NCI-H345 treated with DMSO at 0.1 percent for 48 hours (cell line): ENCODE measurements at regions not wholly inside any gene's neighbourhood (a gene's known extent, or its start where the extent isn't known, plus 50 kb on each side); places are given as distances from the start of the nearest gene placed in this dataset.
A peak's percentile ranks its signal among the peaks of the same experiment; 100 is the strongest.
"Not testable (repeated sequence)": the region's sequence is repeated elsewhere in the genome, so short reads cannot be mapped to it uniquely, and the experiment has no call there.

Experiments
- DNase-seq: peaks from one replicate; lab custom pipeline; 2025; ENCODE audit not compliant: unreplicated experiment; lab: John Stamatoyannopoulos, UW

- peak; percentile 13 for DNase-seq
These were observed 915.4 kb downstream of the TSN start for GRCh38 chr2:122670897-122671296.

GRCh38 chr2:122680662-122681061 lies 925.2 kb downstream of the TSN start:
- no peak for DNase-seq

GRCh38 chr2:122681626-122682025 lies 926.2 kb downstream of the TSN start:
- DNase-seq = no peak

DNA sequence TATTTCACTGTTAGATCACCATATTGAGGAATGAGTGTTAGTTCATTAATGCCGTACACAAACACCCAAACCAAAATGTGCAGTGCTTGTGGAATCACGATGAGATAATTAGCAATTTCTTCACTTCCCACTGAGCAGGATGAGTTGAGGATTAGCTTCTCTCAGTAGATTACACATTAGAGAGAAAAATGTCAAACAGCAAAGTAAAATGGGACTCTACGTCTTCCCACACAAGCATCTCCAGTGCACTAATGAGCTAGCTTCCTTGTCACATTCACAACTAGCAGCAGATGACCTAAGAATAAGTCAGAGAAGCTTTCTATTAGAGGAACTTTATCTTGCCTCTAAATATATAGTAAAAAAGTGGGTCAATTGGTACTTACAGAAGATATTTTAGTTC lies 926.9 kb downstream of the TSN start:
- DNase-seq = no peak

- DNase-seq = no peak
These were observed 927.6 kb downstream of the TSN start for GRCh38 chr2:122683018-122683417.

DNA sequence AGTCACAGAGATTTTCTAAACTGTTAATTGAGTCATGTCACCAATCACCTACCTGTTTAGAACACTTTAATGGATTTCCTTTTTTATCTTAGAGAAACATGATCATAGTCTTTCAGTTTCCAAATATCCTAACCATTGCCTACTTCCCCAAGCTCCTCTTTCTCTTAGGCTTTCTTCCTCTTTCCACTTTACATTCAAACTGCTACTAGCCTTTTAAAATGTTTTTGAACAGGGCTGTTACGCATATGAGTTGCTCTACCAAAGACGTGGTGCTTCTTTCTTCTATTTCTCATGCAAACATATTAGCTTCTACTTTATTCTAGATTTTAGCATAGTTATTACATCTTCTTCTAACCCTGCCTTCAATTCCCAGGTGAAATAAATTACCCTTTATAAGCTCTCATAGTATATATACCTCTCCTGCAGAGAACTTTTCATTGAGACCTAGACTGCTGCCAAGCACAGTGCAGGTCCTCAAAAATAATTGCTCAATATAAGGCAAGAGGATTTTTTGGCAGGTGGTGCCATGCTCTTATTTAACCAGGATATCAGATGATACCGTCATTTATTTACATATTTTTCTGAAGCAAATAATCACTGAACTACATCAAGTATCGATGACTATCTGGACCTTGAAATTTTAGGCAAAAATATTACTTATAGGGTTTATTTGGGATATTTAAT lies 937.1 kb downstream of the TSN start:
- no peak for DNase-seq

DNA sequence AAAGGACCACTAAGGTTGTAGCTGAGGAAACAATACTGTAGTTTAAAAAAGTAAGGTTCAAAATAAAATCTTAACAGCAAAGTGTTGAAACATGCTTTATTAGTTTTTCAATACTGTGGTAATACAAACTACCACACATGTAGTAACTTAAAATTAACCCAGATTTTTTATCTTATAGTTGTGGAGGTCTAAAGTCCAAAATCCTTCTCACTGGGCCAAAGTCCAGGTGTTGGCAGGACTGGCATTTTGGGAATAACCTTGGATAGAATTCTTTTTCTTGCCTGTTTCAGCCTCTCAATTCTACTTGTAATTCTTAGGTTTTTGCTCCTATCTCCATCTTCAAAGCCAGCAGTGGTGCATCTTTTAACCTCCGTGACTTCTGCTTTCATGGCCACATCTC lies 942.0 kb downstream of the TSN start:
- no peak for DNase-seq

DNA sequence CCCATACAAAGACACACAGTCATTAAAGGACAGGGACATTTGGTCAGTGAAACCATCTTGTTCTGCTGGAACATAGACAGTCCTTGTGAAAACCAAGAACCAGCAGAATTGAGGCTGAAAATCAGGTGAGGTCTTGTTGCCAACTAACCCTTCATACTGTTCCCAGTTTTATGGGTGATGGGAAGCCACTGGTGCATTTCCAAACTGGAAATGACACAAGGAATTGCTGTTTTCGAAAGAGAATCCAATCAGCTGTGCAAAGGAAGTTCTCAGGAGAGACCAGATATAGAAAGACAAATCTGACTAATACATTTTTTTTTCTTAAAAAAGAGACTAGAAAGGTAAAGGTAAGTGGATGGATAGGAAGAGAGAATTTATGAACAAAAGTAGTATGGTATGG lies 948.2 kb downstream of the TSN start:
- no peak for DNase-seq

GRCh38 chr2:122704109-122704563 lies 948.7 kb downstream of the TSN start:
- no peak for DNase-seq

DNA sequence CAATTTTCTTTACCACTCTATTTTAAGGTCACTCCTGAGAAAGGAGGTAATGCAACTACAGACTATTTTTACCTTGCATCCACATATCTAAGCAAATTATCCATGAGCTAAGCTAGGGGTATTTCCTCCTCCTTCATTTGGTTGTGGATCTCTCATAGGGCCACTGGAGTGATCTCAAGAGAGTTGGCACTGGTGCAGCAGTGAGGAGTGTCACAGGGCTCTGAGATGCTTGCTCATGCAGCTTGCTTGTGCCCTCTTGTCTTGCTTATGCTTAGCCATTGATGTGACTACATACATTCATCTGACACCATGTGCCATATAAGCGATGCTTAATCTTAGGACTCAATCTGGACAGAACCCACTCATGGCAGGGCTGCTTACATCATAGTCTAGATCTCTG lies 950.3 kb downstream of the TSN start:
- DNase-seq = no peak

- DNase-seq = no peak
These were observed 951.3 kb downstream of the TSN start for GRCh38 chr2:122706757-122707223.

DNA sequence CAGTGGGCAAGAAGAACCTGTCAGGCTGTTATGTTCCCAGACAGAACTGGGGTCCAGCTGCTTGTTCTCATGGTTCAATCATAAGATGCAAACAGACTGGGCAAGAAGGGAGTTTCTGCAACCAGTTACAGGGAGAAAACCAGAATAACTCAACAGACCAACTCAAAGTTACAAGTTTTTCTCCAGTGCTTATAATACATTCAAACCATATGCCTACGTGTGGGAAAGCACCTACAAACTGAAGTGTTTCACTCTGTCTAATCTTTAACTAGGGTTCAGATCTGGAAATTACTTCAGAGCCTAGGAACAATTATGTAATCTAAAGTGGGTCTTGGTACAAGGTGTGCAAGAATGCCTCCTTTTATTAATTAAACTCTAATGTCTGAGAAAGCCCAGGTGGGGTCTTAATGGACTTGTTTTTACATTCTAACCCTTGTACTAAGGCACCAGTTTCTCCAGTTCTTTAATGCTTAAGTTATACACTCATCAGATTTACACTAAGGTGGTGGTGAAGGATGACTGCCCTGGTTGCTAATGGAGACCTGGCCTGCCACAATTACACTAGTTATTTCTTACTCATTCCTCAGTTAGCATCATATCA lies 951.9 kb downstream of the TSN start:
- no peak for DNase-seq

DNA sequence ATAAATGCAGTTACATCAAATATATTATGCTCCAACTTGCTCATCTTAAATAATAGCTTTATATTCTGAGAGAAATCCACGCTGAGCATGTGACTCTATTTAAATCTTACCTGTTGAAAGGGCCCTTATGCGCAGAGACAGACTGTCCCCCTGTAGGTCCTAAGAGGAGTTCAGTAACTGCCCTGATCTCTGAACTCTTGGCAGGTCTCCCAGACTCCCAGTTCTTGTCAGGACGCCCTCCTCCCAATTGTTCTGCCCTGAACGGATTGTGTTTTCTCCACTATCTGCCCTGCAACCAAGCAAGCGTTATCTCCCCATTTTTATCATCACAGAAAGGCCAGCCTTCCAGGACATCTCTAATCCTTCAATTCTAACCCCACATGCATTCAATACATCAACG lies 954.6 kb downstream of the TSN start:
- no peak for DNase-seq

GRCh38 chr2:122713800-122714199 lies 958.3 kb downstream of the TSN start:
- DNase-seq = no peak

- not testable (repeated sequence) for DNase-seq
These were observed 965.4 kb downstream of the TSN start for GRCh38 chr2:122720822-122721221.

DNA sequence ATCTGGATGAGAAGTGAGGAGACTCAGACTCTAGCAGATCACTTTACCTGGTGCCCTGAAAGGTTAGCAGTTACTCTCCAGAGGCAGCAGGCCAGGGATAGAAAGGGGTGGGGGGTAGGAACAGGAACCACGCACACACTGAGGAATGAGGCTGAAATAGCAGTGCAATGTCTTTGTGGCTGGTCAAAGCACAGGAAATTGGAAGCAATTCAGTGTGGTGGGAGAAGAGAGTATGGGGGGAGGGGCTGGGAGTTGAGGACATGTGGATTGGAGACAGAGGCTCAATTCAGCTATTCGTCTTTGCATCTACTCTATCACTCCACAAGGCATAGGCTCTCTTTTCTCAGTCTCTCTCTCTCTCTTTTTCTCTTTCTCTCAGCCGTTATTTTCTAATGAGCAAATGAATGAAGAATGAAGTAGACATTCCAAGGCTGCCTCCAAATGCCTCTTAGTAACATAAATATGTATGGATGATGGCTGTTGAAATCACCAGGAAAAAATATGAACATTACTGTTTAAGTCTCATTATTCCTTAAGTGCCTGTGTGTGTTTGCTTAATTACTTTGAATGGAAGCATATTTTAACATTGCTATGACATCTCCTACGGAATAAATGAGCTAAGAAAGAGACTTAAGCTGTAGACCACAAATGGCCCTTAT lies 979.4 kb downstream of the TSN start:
- no peak for DNase-seq

GRCh38 chr2:122736279-122736678 lies 980.8 kb downstream of the TSN start:
- DNase-seq = no peak

- no peak for DNase-seq
These were observed 982.1 kb downstream of the TSN start for GRCh38 chr2:122737429-122738077.

DNA sequence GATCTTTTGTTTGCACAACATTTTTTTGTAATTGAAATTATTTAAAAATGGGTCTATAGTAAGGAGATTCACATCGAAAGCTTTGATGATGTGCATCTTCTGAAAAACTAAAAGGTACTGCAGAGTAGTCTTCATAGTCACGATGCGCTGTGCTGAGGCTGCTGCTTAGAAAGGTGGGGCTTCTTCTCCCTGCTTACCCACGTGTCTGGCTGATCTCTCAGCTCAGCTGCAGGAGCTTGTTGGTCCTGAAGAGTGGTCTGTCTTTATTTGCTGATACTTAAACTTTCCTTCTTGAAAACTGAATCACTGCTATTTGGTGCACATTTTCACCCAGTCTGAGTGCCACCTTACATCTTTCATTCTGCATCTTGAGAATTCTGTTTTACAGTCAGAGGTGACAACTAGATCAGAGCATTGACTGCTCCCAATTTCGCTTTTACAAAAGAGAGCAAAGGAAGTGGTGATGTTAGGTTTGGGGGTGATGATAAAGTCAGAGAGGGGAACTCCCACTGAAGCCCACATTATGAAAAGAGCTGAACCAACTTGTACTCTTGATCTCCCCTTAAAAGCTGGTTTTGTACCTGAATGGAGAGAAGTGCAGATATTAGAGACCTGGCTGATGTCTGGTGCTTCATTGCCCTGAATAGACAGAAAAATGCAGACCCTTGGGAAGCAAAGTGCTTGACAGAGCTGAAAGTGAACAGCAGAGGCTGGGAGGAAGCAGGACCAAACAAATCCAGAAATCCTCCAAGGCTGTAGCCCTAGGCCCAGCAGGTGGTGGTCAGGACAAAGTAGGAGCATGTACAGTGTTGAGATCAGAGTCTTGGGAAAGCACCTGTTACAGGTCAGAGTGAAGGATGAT lies 984.5 kb downstream of the TSN start:
- no peak for DNase-seq

- no peak for DNase-seq
These were observed 985.1 kb downstream of the TSN start for GRCh38 chr2:122740594-122740948.

DNA sequence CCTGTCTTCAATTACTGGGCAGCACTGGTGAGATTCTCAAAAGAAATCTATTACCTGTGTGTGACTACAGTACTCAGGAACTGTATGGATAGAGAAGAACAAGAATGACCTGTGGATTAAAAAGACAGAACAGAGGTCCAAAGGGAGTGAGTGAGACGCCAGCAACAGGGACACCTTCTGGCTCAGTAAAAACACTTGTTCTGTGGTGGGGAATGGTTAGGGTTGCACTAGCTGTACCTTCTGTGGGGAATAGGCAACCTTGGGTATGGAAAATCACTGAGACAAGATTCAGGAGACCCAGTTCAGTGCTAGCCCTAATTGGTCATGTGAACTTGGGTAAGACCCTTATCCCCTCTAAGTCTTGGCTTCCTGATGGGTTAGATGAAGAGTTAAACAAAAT lies 986.0 kb downstream of the TSN start:
- no peak for DNase-seq
